Panc1 (cell line): ENCODE measurements at regions not wholly inside any gene's neighbourhood (a gene's known extent, or its start where the extent isn't known, plus 50 kb on each side); places are given as distances from the start of the nearest gene placed in this dataset.

Experiments used
- ATAC-seq: fragments of 200-7000 bp; cut with Tn5 transposase; 2 replicates; pipeline ENCODE4 v1.9.1; 2020; ENCODE audit warnings: mild to moderate bottlenecking, moderate library complexity
- BruUV-seq: library from RNA; stranded (reverse); fragments of 400-500 nt; replicated peaks from 2 replicates; lab custom pipeline; 2021; lab: Mats Ljungman, UMichigan
- CTCF ChIA-PET: fragments of 300-600 bp; sonication (Branson Sonifier 250); formaldehyde crosslinking; loops from one replicate; lab custom pipeline; 2022; ENCODE audit warnings: antibody characterized with exemption; lab: Charles Lee
- POLR2A ChIA-PET: fragments of 300-600 bp; sonication (Branson Sonifier 250); formaldehyde crosslinking; loops from one replicate; lab custom pipeline; 2022; ENCODE audit warnings: antibody characterized with exemption; lab: Charles Lee
- DNase-seq: peaks from one replicate; pipeline ENCODE4 v3.0.0-alpha.2; 2010; ENCODE audit warnings: low read depth, low spot score
- H3K27ac ChIP-seq: 2 replicates; pipeline ENCODE4 v1.5.1; 2011; ENCODE audit warnings: mild to moderate bottlenecking, low read length, inconsistent platforms
- H3K27me3 ChIP-seq: fragments of 200-500 bp; sonication (Bioruptor generic); 2 replicates; pipeline ENCODE4 v1.6.0; 2014; ENCODE audit warnings: low read length, inconsistent platforms; ENCODE audit not compliant: control insufficient read depth, insufficient read depth
- H3K36me3 ChIP-seq: fragments of 200-500 bp; sonication (Bioruptor generic); 2 replicates; pipeline ENCODE4 v1.5.1; 2014; ENCODE audit warnings: inconsistent platforms, mild to moderate bottlenecking, low read length, moderate library complexity; ENCODE audit not compliant: control insufficient read depth, insufficient read depth
- H3K4me1 ChIP-seq: 2 replicates; pipeline ENCODE4 v1.5.1; 2011; ENCODE audit warnings: inconsistent platforms, mild to moderate bottlenecking, low read length, moderate library complexity; ENCODE audit not compliant: control insufficient read depth, insufficient read depth
- H3K4me3 ChIP-seq, 2 experiments: 2 replicates each; pipeline ENCODE4 v1.5.1; 2011 to 2012; ENCODE audit warnings: low read depth in 2 of 2, low read length in 2 of 2, mild to moderate bottlenecking in 2 of 2, inconsistent platforms in 1 of 2, moderate library complexity in 1 of 2
- H3K9me3 ChIP-seq: fragments of 200-500 bp; sonication (Bioruptor generic); 2 replicates; pipeline ENCODE4 v1.5.1; 2014; ENCODE audit warnings: low read depth, mild to moderate bottlenecking, inconsistent platforms, low read length, moderate library complexity; ENCODE audit not compliant: control insufficient read depth, insufficient read depth
- POLR2AphosphoS5 ChIP-seq: IDR thresholded peaks from 2 replicates; pipeline ENCODE4 v1.6.1; 2012; ENCODE audit warnings: mild to moderate bottlenecking, low read depth, low read length, moderate library complexity
- SIN3A ChIP-seq: IDR thresholded peaks from 2 replicates; pipeline ENCODE4 v1.6.1; 2012; ENCODE audit warnings: low read depth, mild to moderate bottlenecking, low read length, moderate library complexity, borderline replicate concordance; ENCODE audit not compliant: insufficient read depth
- TCF7L2 ChIP-seq: IDR thresholded peaks from 2 replicates; pipeline ENCODE4 v1.6.1; 2011; ENCODE audit warnings: mild to moderate bottlenecking, low read depth, low read length, inconsistent platforms
- in situ Hi-C: cut with HindIII; loops from 2 replicates; pipeline ENCODE4 v1.10.0; 2016; ENCODE audit warnings: low sequenced_read_pairs, low pct_unique_long_range_greater_than_20kb
- intact Hi-C: fragments of 100-400 bp; cut with micrococcal nuclease; formaldehyde crosslinking; loops from one replicate; pipeline ENCODE4 v1.10.0; 2022; ENCODE audit not compliant: unreplicated experiment
- TF ChIP-seq, protein P1 (sequence below), 2 experiments: IDR thresholded peaks; 2 replicates each; pipeline ENCODE4 v1.6.1; 2011 to 2012; ENCODE audit warnings: low read depth in 2 of 2, control low read depth in 1 of 2, low read length in 1 of 2, mild to moderate bottlenecking in 1 of 2, moderate library complexity in 1 of 2; ENCODE audit not compliant: insufficient read depth in 1 of 2
- TF ChIP-seq, protein P2 (sequence below): fragments of 450-650 bp; IDR thresholded peaks from 2 replicates; pipeline ENCODE4 v1.5.1; 2017; ENCODE audit warnings: mild to moderate bottlenecking

- CTCF ChIA-PET = no interaction called here
- H3K27ac ChIP-seq = no peak overlapping the region
- no peaks in the 10 kb centered on the region for H3K4me1 ChIP-seq
- no peak for DNase-seq
- TF ChIP-seq, protein P1, sequence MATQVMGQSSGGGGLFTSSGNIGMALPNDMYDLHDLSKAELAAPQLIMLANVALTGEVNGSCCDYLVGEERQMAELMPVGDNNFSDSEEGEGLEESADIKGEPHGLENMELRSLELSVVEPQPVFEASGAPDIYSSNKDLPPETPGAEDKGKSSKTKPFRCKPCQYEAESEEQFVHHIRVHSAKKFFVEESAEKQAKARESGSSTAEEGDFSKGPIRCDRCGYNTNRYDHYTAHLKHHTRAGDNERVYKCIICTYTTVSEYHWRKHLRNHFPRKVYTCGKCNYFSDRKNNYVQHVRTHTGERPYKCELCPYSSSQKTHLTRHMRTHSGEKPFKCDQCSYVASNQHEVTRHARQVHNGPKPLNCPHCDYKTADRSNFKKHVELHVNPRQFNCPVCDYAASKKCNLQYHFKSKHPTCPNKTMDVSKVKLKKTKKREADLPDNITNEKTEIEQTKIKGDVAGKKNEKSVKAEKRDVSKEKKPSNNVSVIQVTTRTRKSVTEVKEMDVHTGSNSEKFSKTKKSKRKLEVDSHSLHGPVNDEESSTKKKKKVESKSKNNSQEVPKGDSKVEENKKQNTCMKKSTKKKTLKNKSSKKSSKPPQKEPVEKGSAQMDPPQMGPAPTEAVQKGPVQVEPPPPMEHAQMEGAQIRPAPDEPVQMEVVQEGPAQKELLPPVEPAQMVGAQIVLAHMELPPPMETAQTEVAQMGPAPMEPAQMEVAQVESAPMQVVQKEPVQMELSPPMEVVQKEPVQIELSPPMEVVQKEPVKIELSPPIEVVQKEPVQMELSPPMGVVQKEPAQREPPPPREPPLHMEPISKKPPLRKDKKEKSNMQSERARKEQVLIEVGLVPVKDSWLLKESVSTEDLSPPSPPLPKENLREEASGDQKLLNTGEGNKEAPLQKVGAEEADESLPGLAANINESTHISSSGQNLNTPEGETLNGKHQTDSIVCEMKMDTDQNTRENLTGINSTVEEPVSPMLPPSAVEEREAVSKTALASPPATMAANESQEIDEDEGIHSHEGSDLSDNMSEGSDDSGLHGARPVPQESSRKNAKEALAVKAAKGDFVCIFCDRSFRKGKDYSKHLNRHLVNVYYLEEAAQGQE (IDR thresholded peaks at IDR 0.05; ENCODE audit: insufficient read depth in 1 of 2, low read depth in 2 of 2, low read length in 1 of 2) = no peak
- TF ChIP-seq TCF7L2 (no peak), SIN3A (no peak), POLR2AphosphoS5 (no peak)
- TF ChIP-seq, protein P2, sequence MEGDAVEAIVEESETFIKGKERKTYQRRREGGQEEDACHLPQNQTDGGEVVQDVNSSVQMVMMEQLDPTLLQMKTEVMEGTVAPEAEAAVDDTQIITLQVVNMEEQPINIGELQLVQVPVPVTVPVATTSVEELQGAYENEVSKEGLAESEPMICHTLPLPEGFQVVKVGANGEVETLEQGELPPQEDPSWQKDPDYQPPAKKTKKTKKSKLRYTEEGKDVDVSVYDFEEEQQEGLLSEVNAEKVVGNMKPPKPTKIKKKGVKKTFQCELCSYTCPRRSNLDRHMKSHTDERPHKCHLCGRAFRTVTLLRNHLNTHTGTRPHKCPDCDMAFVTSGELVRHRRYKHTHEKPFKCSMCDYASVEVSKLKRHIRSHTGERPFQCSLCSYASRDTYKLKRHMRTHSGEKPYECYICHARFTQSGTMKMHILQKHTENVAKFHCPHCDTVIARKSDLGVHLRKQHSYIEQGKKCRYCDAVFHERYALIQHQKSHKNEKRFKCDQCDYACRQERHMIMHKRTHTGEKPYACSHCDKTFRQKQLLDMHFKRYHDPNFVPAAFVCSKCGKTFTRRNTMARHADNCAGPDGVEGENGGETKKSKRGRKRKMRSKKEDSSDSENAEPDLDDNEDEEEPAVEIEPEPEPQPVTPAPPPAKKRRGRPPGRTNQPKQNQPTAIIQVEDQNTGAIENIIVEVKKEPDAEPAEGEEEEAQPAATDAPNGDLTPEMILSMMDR = no peak
- H3K27me3 ChIP-seq = peaks cover 6% of the 10 kb centered on the region; the same call in 1 of the 2 replicates
- no peak overlapping the region for H3K4me3 ChIP-seq
- intact Hi-C loops (no loop called here), in situ Hi-C loops (no loop called here)
- no peaks in the 10 kb centered on the region for H3K36me3 ChIP-seq
- POLR2A ChIA-PET = no interaction called here
- no peak for ATAC-seq
- H3K9me3 ChIP-seq = no peaks in the 10 kb centered on the region
- BruUV-seq = no TSS peak
Measured at GRCh38 chr5:2009986-2010914, 127.5 kb upstream of the IRX4 start.

DNA sequence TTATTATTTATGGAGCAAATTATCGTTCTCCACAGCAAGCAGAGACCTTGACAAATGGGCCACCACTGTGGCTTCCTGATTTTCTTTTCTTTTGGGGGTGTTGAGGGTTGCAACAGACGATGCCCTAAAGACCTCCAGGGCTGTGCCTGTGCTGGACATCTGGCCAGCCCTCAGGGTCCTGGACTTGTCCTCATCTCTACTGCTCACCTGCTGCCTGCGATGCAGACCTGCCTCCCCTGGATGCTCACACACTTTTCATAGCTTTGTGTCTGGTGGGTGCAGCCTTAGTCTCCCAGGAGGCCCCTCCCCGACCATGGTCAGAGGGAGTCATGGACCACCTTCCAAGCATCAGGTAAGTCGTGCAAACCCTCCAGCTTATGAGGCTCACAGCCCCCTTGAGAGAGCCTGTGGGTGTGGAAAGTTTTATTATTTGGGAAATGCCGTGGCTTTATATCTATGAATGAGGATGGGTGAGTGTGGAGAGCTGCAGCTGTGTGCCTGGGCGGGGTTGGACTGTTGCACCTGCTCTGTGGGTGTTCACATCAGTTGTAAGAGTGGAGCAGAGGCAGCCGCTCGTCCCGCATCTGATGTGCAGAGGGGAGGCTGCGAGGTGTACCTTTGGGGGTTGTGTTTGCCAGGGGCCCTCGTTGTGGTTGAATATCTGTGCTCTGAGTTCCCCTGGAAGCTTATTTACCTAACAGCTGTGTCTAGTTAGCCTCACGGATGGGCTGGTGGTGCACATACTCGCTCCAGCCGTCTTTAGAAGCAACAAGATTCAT, 126.3 kb upstream of the IRX4 start:
- DNase-seq = no peak
- BruUV-seq = no TSS peak
- CTCF ChIA-PET = no interaction called here
- in situ Hi-C loops = no loop called here
- intact Hi-C loops = no loop called here
- no peak for ATAC-seq
- no peak for TF ChIP-seq POLR2AphosphoS5
- TF ChIP-seq, protein P2 = no peak
- no peak for TF ChIP-seq TCF7L2
- TF ChIP-seq, protein P1 (IDR thresholded peaks at IDR 0.05; ENCODE audit: insufficient read depth in 1 of 2, low read depth in 2 of 2, low read length in 1 of 2) = no peak
- no peak for TF ChIP-seq SIN3A
- H3K27me3 ChIP-seq = peaks cover 4% of the 10 kb centered on the region; the same call in 1 of the 2 replicates
- no peaks in the 10 kb centered on the region for H3K4me1 ChIP-seq
- POLR2A ChIA-PET = no interaction called here
- no peak overlapping the region for H3K27ac ChIP-seq
- H3K9me3 ChIP-seq = no peaks in the 10 kb centered on the region
- H3K36me3 ChIP-seq = no peaks in the 10 kb centered on the region
- H3K4me3 ChIP-seq = no peak overlapping the region
